K562 (cell line): ENCODE measurements at regions not wholly inside any gene's neighbourhood (a gene's known extent, or its start where the extent isn't known, plus 50 kb on each side); places are given as distances from the start of the nearest gene placed in this dataset.

ENCODE experiments used
- ATAC-seq: fragments of 200-7000 bp; cut with Tn5 transposase; 3 replicates; pipeline ENCODE4 v1.9.1; 2020; ENCODE audit warnings: moderate library complexity
- BruUV-seq: library from RNA; stranded (reverse); fragments of 400-500 nt; replicated peaks from 2 replicates; lab custom pipeline; 2021; lab: Mats Ljungman, UMichigan
- CTCF ChIA-PET: fragments of 300-600 bp; formaldehyde crosslinking; extraction: SDS; loops from one replicate; lab custom pipeline; 2021; ENCODE audit warnings: low intra/inter-chr PET ratio; lab: Yijun Ruan, JAX
- POLR2A ChIA-PET: fragments of 300-600, 350-650 bp; sonication (Branson Sonifier 250); formaldehyde crosslinking; extraction: SDS; loops from one replicate; lab custom pipeline; 2021; ENCODE audit warnings: antibody characterized with exemption, inconsistent platforms; lab: Yijun Ruan, JAX
- DNase-seq, 4 experiments: peaks; one replicate each; pipeline versions ENCODE4 v3.0.0 to v3.0.0-alpha.2; 2011 to 2018; ENCODE audit warnings: low spot score in 3 of 4, mixed read lengths in 3 of 4; ENCODE audit errors: extremely low read depth in 1 of 4
- FAIRE-seq: peaks from 2 replicates; lab custom pipeline; 2011; peaks lifted over from hg19 to GRCh38; lab: Jason Lieb, UNC
- H2AFZ ChIP-seq: 2 replicates; pipeline ENCODE4 v1.6.0; 2011; ENCODE audit warnings: low read depth, low read length, control low read depth, inconsistent platforms
- H3K27ac ChIP-seq: fragments of 200-600 bp; 3 replicates; pipeline ENCODE4 v1.8.0; 2011; ENCODE audit warnings: low read depth, mild to moderate bottlenecking, control low read depth, inconsistent platforms, low read length, moderate library complexity, mixed read lengths; ENCODE audit errors: extremely low read depth
- H3K27me3 ChIP-seq, 2 experiments: fragments of 300-600 bp in 1 of 2; 2 replicates in 1 of 2; 3 replicates in 1 of 2; pipeline versions ENCODE4 v1.6.0 to v1.8.0; 2011; ENCODE audit warnings: inconsistent platforms in 2 of 2, low read length in 2 of 2, mild to moderate bottlenecking in 1 of 2, mixed read lengths in 1 of 2, moderate library complexity in 1 of 2; ENCODE audit not compliant: control insufficient read depth in 2 of 2, insufficient read depth in 2 of 2
- H3K36me3 ChIP-seq: fragments of 300-600 bp; 3 replicates; pipeline ENCODE4 v1.8.0; 2011; ENCODE audit warnings: mild to moderate bottlenecking, low read length, inconsistent platforms; ENCODE audit not compliant: control insufficient read depth, insufficient read depth
- H3K4me1 ChIP-seq, 2 experiments: fragments of 200-600 bp in 1 of 2; replicated peaks in 1 of 2; 2 replicates in 1 of 2; 3 replicates in 1 of 2; pipeline versions ENCODE4 v1.5.1 to v1.8.0; 2011; ENCODE audit warnings: inconsistent platforms in 2 of 2, low read length in 2 of 2, mild to moderate bottlenecking in 1 of 2, mixed read lengths in 1 of 2, moderate library complexity in 1 of 2; ENCODE audit not compliant: control insufficient read depth in 2 of 2, insufficient read depth in 2 of 2
- H3K4me2 ChIP-seq: 2 replicates; pipeline ENCODE4 v1.6.1; 2011; ENCODE audit warnings: low read length, control low read depth, inconsistent platforms, mixed read lengths; ENCODE audit not compliant: insufficient read depth
- H3K4me3 ChIP-seq: fragments of 200-600 bp; sonication (generic), shearing (Covaris generic); 2 replicates; pipeline ENCODE4 v1.5.1; 2016; ENCODE audit warnings: control low read depth, inconsistent platforms
- H3K79me2 ChIP-seq: fragments of 200-600 bp; 3 replicates; pipeline ENCODE4 v1.8.0; 2011; ENCODE audit warnings: low read length, inconsistent platforms; ENCODE audit not compliant: control insufficient read depth, insufficient read depth
- H3K9ac ChIP-seq, 2 experiments: 2 replicates each; pipeline versions ENCODE4 v1.6.0 to v1.6.1; 2011; ENCODE audit warnings: low read depth in 2 of 2, low read length in 2 of 2, control low read depth in 1 of 2, inconsistent platforms in 1 of 2, mild to moderate bottlenecking in 1 of 2, mixed read lengths in 1 of 2; ENCODE audit not compliant: insufficient read depth in 1 of 2
- H3K9me1 ChIP-seq: one replicate; pipeline ENCODE4 v1.6.0; 2011; ENCODE audit warnings: inconsistent platforms, mild to moderate bottlenecking, low read length, moderate library complexity; ENCODE audit not compliant: control insufficient read depth, insufficient read depth
- H3K9me3 ChIP-seq: replicated peaks from 2 replicates; pipeline ENCODE4 v1.5.1; 2011; ENCODE audit warnings: low read depth, low read length, inconsistent platforms; ENCODE audit not compliant: control insufficient read depth, insufficient read depth
- H4K20me1 ChIP-seq: replicated peaks from 2 replicates; pipeline ENCODE4 v1.6.1; 2011; ENCODE audit warnings: low read length, inconsistent platforms, mixed read lengths; ENCODE audit not compliant: control insufficient read depth, insufficient read depth
- CAMTA2 ChIP-seq: fragments of 250-450 bp; sonication (Bioruptor Pico); conservative IDR thresholded peaks from 2 replicates; pipeline ENCODE4 v1.5.1; 2022
- GTF2A2 ChIP-seq: IDR thresholded peaks from 2 replicates; pipeline ENCODE4 v1.6.1; 2016; ENCODE audit warnings: mild to moderate bottlenecking, missing genetic modification characterization, missing compliant biosample characterization
- ILK ChIP-seq: fragments of 450-650 bp; IDR thresholded peaks from 2 replicates; pipeline ENCODE4 v1.6.1; 2016; ENCODE audit warnings: missing genetic modification characterization, low read depth, mild to moderate bottlenecking, missing compliant biosample characterization, moderate library complexity, borderline replicate concordance
- KLF6 ChIP-seq: fragments of 250-450 bp; sonication (Bioruptor Pico); IDR thresholded peaks from 2 replicates; pipeline ENCODE4 v1.4.0; 2020; ENCODE audit warnings: mild to moderate bottlenecking, moderate library complexity, borderline replicate concordance
- MTA3 ChIP-seq: fragments of 450-650 bp; formaldehyde crosslinking; IDR thresholded peaks from 2 replicates; pipeline ENCODE4 v1.6.1; 2017; ENCODE audit warnings: mild to moderate bottlenecking, borderline replicate concordance
- POLR2AphosphoS2 ChIP-seq: IDR thresholded peaks from 2 replicates; pipeline ENCODE4 v1.6.1; 2012; ENCODE audit warnings: low read length, improper control_type of control experiment
- ZNF561 ChIP-seq: fragments of 450-650 bp; formaldehyde crosslinking; conservative IDR thresholded peaks from 2 replicates; pipeline ENCODE4 v1.4.0; 2020; ENCODE audit warnings: mild to moderate bottlenecking, moderate library complexity
- ZNF785 ChIP-seq: fragments of 250-450 bp; sonication (Bioruptor Pico); IDR thresholded peaks from 2 replicates; pipeline ENCODE4 v1.4.0; 2020; ENCODE audit warnings: mild to moderate bottlenecking
- WGBS: fragments of 100-300 bp; shearing (Covaris generic); methylation state at CpG from one replicate; pipeline ENCODE4 v1.1.6; 2016; ENCODE audit warnings: low coverage, mixed read lengths; ENCODE audit not compliant: insufficient coverage; ENCODE audit errors: missing lambda C conversion rate; 5-methylcytosine and 5-hydroxymethylcytosine counted together
- in situ Hi-C: fragments of 300-500 bp; cut with MboI; formaldehyde crosslinking; loops from 4 replicates; pipeline ENCODE4 v1.15.0; 2018; ENCODE audit warnings: inconsistent platforms, mixed read lengths
- intact Hi-C: fragments of 100-400 bp; cut with micrococcal nuclease; formaldehyde crosslinking; loops from 2 replicates; pipeline ENCODE4 v1.14.2; 2022
- TF ChIP-seq, protein P1 (sequence below): fragments of 450-650 bp; IDR thresholded peaks from 2 replicates; pipeline ENCODE4 v1.6.1; 2017; ENCODE audit warnings: antibody characterized with exemption
- TF ChIP-seq, protein P2 (sequence below): fragments of 250-450 bp; sonication (Bioruptor Pico); IDR thresholded peaks from 2 replicates; pipeline ENCODE4 v1.8.0; 2022; ENCODE audit warnings: inconsistent platforms
- TF ChIP-seq, protein P3 (sequence below): fragments of 450-650 bp; IDR thresholded peaks from 2 replicates; pipeline ENCODE4 v1.6.1; 2016; ENCODE audit warnings: low read depth, mild to moderate bottlenecking, moderate library complexity

DNA sequence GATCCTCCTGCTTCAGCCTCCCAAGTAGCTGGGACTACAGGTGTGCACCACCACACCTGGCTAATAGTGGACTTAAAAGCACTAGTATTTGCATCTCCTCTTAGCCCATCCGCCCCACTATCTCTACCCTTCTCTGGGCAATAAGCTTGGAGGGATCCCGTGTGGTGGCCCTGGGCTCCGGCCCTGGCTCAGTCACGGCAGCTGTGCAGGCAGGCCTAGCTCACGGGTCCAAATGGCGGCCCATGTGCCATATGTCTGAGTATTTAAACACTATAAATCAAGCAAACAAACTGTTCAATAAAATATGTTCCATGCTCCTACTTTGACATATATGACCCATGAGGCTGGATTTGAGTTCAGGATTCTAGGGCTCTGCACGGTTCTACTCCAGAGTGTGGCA, 118.4 kb downstream of the BANF2 start:
- 0% methylated on average over 7 of the region's 7 CpGs for WGBS
- H3K36me3 ChIP-seq = no peaks in the 10 kb centered on the region
- no peaks in the 10 kb centered on the region for H3K9me1 ChIP-seq
- FAIRE-seq (no peak), DNase-seq (no peak), ATAC-seq (no peak)
- H3K4me1 ChIP-seq = no peaks in the 10 kb centered on the region
- POLR2A ChIA-PET = interaction anchor here (0.7 kb wide), 1 partner anchor 123 kb away, joined by 3 read pairs; no protein-coding TSS in a partner anchor
- intact Hi-C loops (no loop called here), in situ Hi-C loops (no loop called here)
- no peak overlapping the region for H3K27ac ChIP-seq
- H3K9ac ChIP-seq = no peak overlapping the region
- no TSS peak for BruUV-seq
- H3K4me2 ChIP-seq = no peak overlapping the region
- no peak overlapping the region for H3K4me3 ChIP-seq
- H4K20me1 ChIP-seq = no peaks in the 10 kb centered on the region
- no peaks in the 10 kb centered on the region for H3K9me3 ChIP-seq
- no peaks in the 10 kb centered on the region for H3K79me2 ChIP-seq
- TF ChIP-seq GTF2A2 (tag) (no peak), ZNF561 (no peak), KLF6 (CRISPR knock-in tag) (no peak), CAMTA2 (CRISPR knock-in tag) (no peak), ILK (no peak), POLR2AphosphoS2 (no peak), ZNF785 (CRISPR knock-in tag) (no peak), MTA3 (no peak)
- TF ChIP-seq, protein P1, sequence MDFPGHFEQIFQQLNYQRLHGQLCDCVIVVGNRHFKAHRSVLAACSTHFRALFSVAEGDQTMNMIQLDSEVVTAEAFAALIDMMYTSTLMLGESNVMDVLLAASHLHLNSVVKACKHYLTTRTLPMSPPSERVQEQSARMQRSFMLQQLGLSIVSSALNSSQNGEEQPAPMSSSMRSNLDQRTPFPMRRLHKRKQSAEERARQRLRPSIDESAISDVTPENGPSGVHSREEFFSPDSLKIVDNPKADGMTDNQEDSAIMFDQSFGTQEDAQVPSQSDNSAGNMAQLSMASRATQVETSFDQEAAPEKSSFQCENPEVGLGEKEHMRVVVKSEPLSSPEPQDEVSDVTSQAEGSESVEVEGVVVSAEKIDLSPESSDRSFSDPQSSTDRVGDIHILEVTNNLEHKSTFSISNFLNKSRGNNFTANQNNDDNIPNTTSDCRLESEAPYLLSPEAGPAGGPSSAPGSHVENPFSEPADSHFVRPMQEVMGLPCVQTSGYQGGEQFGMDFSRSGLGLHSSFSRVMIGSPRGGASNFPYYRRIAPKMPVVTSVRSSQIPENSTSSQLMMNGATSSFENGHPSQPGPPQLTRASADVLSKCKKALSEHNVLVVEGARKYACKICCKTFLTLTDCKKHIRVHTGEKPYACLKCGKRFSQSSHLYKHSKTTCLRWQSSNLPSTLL = no peak
- TF ChIP-seq, protein P2, sequence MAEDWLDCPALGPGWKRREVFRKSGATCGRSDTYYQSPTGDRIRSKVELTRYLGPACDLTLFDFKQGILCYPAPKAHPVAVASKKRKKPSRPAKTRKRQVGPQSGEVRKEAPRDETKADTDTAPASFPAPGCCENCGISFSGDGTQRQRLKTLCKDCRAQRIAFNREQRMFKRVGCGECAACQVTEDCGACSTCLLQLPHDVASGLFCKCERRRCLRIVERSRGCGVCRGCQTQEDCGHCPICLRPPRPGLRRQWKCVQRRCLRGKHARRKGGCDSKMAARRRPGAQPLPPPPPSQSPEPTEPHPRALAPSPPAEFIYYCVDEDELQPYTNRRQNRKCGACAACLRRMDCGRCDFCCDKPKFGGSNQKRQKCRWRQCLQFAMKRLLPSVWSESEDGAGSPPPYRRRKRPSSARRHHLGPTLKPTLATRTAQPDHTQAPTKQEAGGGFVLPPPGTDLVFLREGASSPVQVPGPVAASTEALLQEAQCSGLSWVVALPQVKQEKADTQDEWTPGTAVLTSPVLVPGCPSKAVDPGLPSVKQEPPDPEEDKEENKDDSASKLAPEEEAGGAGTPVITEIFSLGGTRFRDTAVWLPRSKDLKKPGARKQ (CRISPR knock-in tag) = no peak
- TF ChIP-seq, protein P3, sequence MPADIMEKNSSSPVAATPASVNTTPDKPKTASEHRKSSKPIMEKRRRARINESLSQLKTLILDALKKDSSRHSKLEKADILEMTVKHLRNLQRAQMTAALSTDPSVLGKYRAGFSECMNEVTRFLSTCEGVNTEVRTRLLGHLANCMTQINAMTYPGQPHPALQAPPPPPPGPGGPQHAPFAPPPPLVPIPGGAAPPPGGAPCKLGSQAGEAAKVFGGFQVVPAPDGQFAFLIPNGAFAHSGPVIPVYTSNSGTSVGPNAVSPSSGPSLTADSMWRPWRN = no peak
- CTCF ChIA-PET = no interaction called here
- H2AFZ ChIP-seq = no peak overlapping the region
- peaks cover 0 to 21% of the 10 kb centered on the region in 2 experiments; a peak in 2 of 5 replicates for H3K27me3 ChIP-seq
